ENCODE measurements at regions not wholly inside any gene's neighbourhood (a gene's known extent, or its start where the extent isn't known, plus 50 kb on each side); places are given as distances from the start of the nearest gene placed in this dataset.

GRCh38 chrX:10901290-10901633 lies 209.9 kb upstream of the HCCS start:
- no peak for TF ChIP-seq CTCF (IDR thresholded peaks at IDR 0.05; ENCODE audit: poor library complexity, severe bottlenecking)
- TF ChIP-seq EZH2 (IDR thresholded peaks at IDR 0.05; ENCODE audit: borderline replicate concordance, insufficient read depth, low read length, poor library complexity, severe bottlenecking) = no peak
- no peak for TF ChIP-seq MXI1 (conservative IDR thresholded peaks at IDR 0.05; ENCODE audit: poor library complexity, severe bottlenecking)
- no peak for TF ChIP-seq POLR2AphosphoS5 (IDR thresholded peaks at IDR 0.05)
- TF ChIP-seq EP300 (conservative IDR thresholded peaks at IDR 0.05; ENCODE audit: poor library complexity, severe bottlenecking) = no peak

Data from neural cell (in vitro differentiated cells).